Mammary epithelial cell (primary cell): ENCODE measurements at regions not wholly inside any gene's neighbourhood (a gene's known extent, or its start where the extent isn't known, plus 50 kb on each side); places are given as distances from the start of the nearest gene placed in this dataset.

ENCODE experiments used
- EZH2 ChIP-seq: IDR thresholded peaks from 2 replicates; pipeline ENCODE4 v1.6.1; 2012; ENCODE audit warnings: low read length, inconsistent platforms, borderline replicate concordance
- TF ChIP-seq, protein P1 (sequence below), 2 donors: IDR thresholded peaks in 1 of 2; conservative IDR thresholded peaks in 1 of 2; 2 replicates each; pipeline ENCODE4 v1.5.1; 2011 to 2012; ENCODE audit warnings: inconsistent platforms in 2 of 2, low read length in 2 of 2, mild to moderate bottlenecking in 2 of 2, control low read depth in 1 of 2, low read depth in 1 of 2; ENCODE audit not compliant: insufficient read depth in 1 of 2; ENCODE audit errors: extremely low read depth in 1 of 2

GRCh38 chr1:105626276-105626987 lies 1430.0 kb upstream of the PRMT6 start:
- TF ChIP-seq, protein P1, sequence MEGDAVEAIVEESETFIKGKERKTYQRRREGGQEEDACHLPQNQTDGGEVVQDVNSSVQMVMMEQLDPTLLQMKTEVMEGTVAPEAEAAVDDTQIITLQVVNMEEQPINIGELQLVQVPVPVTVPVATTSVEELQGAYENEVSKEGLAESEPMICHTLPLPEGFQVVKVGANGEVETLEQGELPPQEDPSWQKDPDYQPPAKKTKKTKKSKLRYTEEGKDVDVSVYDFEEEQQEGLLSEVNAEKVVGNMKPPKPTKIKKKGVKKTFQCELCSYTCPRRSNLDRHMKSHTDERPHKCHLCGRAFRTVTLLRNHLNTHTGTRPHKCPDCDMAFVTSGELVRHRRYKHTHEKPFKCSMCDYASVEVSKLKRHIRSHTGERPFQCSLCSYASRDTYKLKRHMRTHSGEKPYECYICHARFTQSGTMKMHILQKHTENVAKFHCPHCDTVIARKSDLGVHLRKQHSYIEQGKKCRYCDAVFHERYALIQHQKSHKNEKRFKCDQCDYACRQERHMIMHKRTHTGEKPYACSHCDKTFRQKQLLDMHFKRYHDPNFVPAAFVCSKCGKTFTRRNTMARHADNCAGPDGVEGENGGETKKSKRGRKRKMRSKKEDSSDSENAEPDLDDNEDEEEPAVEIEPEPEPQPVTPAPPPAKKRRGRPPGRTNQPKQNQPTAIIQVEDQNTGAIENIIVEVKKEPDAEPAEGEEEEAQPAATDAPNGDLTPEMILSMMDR (conservative IDR thresholded peaks at IDR 0.05 in 1 of 2, IDR thresholded peaks at IDR 0.05 in 1 of 2; ENCODE audit: extremely low read depth in 1 of 2, insufficient read depth in 1 of 2, low read depth in 1 of 2, low read length in 2 of 2), result no peak
- TF ChIP-seq EZH2, result no peak
